ENCODE measurements at regions not wholly inside any gene's neighbourhood (a gene's known extent, or its start where the extent isn't known, plus 50 kb on each side); places are given as distances from the start of the nearest gene placed in this dataset.

- DNase-seq = no peak
Observed at GRCh38 chr2:59083075-59083828, 842.1 kb upstream of the FANCL start.

DNA sequence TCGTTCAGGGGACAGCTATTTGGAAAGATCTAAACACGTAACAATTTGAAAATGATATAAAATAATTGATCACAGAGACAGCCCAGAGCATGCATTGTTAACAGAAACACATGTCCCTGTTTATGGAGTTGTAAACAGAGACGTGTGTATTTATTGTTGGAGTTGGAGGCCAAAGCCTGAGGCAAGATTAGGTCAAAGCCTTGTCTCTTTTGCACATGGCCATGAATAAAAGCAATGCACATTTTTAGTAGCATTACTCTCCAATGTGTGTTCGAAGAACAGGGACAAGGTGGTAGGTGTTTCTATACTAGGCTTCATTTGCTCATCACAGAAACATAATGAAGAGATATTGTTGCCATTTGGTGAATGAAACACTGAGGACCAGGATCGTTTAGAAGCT lies 841.5 kb upstream of the FANCL start:
- DNase-seq = no peak

DNA sequence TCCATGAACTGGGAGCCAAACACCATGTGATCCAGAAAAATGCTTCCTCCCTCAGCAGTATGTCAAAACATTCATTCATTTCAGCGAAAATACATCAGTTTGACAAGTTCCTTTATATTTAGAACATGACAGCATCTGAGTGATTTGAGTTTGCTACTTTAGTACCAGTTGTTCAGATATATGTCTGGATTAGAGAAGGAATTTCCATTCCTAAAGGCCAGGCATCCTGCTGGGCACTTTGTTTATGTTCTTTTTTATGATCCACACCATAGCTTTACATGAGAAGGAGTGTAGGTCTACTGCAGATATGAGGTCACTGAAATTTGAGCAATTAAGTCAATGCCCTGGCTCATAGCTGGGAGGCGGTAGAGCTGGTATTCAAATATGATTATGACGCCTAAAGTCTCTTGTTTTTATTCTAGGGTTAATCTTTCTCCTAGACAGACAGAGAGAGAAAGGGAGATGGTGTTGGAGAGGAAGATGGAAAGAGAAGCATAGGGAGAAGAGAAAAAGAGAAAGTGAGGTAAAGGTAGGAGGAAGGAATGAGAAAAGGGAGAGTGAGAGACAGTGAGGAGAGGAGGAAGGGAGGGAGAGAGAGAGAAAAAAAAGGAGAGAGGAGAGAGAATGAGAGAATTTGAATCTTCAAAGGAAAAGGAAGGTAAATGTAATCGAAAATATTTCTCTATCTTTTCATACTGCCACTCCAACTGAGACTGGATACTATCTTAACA lies 839.5 kb upstream of the FANCL start:
- DNase-seq = no peak

DNA sequence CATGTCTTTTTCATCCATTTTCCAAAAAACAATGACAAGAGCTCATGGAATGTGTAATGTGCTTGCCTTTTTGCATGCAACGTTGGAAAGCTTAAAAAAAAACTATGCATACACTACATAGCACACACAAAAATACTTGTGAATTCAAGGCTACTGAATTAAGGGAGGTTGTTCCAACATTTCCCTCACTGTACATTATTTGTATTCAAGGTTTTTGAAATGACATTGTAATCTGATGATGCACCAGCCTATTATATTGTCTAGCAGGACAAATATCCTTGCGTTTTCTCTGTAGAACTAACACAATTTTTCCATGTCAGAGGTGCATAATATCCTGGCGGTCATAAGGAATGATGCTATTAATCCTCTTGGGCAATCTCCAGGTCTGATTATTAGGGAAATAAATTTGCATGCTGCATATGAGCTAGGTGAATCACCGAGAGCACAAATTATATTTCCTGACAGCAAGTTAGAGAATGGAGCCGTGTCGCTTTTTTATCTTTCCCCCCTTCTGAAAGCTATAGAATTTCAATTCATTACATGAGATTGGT lies 836.9 kb upstream of the FANCL start:
- no peak for DNase-seq

DNA sequence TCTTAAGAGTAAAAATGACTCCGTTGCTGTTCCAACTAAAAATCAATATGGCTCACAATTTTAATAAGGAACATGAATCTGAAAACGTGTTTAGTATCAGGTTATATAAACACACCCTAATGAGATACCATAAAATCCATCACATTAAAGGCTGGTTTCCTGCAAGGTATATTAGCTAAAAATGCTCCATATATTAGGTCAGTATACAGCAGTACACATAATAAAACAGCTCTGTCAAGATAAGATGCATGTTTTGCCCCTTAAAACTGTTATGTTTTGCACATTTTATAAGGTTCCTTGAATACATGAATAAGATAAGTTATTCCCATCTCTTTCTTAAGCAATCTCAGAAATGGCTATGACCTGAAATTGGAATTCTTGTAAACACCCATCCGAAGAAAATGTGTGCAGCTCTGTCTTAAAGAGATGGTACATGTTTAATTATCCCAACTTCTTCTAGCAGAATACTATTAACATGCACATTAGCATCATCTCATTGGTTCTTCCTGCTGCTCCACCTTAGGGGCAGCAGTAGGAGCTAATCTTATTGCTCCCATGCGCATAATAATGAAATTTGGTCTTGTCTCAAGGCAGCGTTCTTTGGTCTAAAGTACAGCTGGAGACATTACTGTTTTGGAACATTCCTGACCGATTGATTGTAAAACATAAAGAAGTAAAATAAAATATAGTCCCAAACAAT lies 836.1 kb upstream of the FANCL start:
- no peak for DNase-seq

DNA sequence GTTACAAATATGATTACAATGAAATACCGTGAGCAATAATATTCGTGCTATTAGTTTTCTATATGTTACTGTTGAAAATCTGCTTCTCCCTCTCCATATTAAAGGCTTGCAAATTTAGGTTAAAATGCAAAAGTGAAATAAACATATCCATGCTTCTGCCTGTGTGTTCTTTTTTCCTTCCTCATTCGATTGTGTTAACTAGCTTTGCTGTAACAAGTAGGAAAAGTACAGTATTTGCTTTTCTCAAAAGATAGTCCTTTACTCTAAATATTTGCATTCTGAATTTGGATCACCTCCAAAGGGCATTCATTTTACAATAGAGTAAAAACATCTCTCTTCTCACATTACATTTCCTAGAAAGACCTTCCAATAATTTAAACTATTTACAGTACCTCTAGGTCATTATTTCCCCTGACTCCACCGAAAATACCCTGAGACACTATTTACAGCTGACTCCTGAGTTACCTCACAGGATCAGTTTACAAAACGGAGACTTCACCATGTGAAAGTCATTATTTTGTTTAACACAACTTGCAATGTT lies 835.0 kb upstream of the FANCL start:
- DNase-seq = no peak

GRCh38 chr2:59074071-59074470 lies 832.9 kb upstream of the FANCL start:
- DNase-seq = no peak

DNA sequence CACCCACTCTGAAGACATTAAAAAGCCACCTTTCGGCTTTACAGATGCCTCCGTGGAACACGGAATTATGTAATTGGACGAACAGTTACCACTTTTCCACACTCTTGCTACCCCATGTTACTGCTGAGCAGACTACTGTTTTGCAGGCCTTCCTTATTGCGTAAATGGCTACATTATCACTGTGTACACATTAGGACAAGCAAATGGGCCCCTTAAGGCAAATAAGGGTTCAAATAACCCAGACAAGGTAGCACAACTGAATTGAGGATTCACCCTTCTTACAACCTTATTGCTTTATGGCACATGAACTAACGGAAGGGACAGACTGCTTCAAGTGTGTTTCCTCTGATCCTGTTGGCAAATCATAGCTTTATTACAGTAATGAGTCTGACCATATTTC lies 832.2 kb upstream of the FANCL start:
- no peak for DNase-seq

GRCh38 chr2:59068255-59068654 lies 827.1 kb upstream of the FANCL start:
- DNase-seq = no peak

GRCh38 chr2:59066787-59067399 lies 825.8 kb upstream of the FANCL start:
- DNase-seq = no peak

DNA sequence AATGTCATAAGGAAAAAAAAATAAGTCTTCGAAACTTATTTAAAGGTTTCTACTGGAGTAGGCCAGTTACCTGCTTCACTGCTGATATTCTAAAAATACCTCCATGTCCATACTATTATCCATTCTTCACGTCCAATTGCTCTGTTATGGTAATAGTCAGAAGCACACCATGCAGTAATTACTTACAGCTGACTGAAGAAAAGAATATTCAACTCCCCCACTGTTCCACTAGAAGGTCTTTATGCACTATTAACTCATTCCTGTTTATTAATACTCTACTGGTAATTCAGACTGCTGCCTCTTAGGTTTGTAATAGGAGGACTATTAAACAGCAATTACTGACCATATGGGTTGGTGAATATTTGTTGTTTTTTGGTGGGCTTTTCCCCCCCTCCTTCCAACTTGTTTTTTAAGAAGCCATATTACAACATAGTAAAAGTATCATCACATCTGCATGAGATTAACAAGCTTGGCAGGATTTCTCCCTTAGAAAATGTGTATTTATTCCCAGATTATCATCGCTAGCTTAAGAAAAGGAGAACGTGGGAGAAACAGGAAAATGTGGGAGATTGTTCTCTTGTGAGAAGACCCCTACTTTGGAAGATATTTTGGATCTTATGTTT lies 806.4 kb upstream of the FANCL start:
- DNase-seq = no peak

DNA sequence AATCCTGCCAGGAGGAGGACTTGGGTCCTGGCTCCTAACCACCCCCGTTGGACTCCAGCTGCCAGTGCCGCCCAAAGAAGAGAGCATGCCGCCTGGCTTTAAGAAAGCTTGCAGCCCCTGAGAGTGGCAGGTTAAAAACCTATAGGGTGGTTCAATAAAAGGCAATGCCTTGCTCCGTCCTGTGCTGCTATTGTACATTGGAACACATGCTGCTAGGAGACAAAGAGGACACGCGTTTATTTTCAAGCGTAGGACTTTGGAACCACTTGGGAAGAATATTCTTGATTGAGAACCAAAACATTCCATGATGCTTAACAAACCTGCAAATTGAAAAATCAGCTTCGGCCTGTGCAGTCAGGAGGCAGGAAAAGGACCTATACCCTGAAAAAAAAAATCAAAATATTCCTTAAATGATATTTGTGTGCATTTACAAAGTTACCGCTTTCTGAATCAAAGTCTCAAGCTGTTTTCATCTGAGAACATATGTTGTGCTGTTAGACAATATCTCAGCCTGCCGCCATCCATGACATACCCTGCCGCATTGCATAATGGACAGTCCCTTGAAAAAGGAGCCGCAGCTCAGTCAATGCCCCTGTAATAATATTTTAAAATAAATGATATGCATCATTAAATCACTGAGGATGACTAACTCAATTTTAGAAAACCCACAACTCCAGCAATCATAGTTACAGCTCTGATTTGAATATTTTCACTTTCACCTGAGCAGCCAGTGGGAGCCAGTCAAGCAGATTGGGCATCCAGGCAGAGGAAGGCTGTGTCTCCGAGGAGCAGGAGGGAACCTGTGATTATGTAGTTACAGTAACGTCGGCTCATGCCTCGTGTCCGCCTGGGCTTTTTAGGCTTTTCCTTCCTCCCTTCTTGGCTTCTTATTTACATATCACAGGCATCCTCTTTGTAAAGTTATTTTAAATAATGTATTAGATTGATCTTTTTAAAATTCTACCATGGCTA lies 805.6 kb upstream of the FANCL start:
- DNase-seq = no peak

GRCh38 chr2:59044736-59045135 lies 803.6 kb upstream of the FANCL start:
- DNase-seq = no peak

GRCh38 chr2:59041139-59041538 lies 800.0 kb upstream of the FANCL start:
- DNase-seq = no peak

GRCh38 chr2:59034837-59035236 lies 793.7 kb upstream of the FANCL start:
- no peak for DNase-seq

DNA sequence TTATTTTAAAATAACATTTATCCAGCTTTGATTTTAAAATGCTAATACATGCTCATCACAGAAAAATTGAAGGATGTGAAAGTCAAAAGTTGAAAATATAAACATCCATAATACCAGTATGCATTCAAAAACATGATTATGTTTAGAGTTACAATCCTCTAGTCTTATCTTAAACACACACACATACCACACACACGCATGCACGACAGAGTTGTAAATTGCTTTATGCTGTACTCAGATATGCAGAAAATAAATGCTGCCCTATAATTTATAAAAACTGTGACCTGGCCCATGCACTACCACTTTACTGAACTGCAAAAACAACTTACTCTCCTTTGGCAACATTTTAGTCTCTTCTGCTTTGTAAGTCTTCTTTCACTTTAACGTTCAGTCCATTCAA lies 793.0 kb upstream of the FANCL start:
- DNase-seq = no peak

- DNase-seq = no peak
Observed at GRCh38 chr2:59033661-59034060, 792.5 kb upstream of the FANCL start.

GRCh38 chr2:59032499-59032898 lies 791.4 kb upstream of the FANCL start:
- no peak for DNase-seq

GRCh38 chr2:59029058-59029457 lies 787.9 kb upstream of the FANCL start:
- DNase-seq = no peak

DNA sequence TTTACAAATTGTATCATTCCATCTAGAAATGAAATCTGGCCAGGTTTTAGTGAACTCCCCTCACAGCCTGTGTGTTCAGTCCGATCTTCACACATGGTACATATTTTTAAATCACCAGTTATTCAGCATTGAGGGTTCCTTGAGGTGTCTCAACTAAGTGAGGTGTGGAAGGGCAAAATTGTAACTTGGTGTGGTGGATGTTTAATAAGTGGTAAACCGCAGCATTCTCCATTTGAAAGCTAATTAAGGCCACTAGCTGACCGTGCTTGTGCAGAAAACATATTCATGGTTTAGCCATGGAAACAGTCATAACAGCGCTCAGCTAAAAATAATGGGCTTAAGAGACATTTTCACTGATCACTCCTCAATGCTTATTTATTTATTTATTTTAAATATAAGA lies 786.2 kb upstream of the FANCL start:
- no peak for DNase-seq

DNA sequence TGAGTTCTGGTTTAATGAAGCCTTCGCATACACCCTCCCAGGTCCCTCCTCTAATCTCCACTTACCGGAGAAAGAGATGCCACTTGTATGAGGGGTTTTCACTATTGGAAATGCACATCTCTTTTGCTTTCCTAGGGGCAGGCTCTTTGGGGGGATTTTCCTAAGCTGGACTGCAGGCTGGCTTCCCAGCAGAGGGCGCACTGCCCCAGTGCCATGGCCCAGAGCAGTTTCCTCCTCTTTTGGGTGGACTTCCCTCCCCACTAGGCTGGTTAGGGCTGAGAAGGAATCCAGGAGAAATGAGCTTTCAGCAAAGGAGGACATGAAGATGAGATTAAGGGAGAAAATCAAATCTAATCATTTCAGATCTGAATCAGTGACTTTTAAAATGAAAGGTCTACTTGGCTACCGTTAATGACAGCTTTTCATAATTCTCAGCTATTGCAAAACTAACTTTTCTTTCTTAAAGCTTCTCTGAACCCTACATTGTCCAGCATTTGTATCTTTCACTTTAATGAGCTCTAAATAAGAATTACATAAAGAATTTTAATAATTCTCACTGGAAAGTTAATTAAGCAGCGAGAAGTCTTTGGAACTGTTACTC lies 784.1 kb upstream of the FANCL start:
- peak in 1 of 2 experiments; percentile 3 for DNase-seq
